Gastrocnemius medialis (tissue), 4 donors: ENCODE measurements at regions not wholly inside any gene's neighbourhood (a gene's known extent, or its start where the extent isn't known, plus 50 kb on each side); places are given as distances from the start of the nearest gene placed in this dataset.

Experiments
- ATAC-seq, 2 donors: fragments of 150-250 bp; one replicate each; pipeline ENCODE4 v1.9.1; 2016
- DNase-seq, 2 donors: peaks; one replicate each; pipeline ENCODE4 v3.0.0-alpha.2; 2019
- H3K27ac ChIP-seq, 4 donors: fragments of 200-600 bp; sonication (generic); 1 replicate in 1 of 4; 2 replicates in 3 of 4; pipeline ENCODE4 v1.5.1; 2016 to 2018; ENCODE audit warnings: mild to moderate bottlenecking in 2 of 4, moderate library complexity in 1 of 4
- H3K27me3 ChIP-seq, 3 donors: fragments of 200-600 bp; sonication (generic) in 2 of 3; 1 replicate in 1 of 3; 2 replicates in 2 of 3; pipeline versions ENCODE4 v1.5.1 to v1.6.0; 2016 to 2019; ENCODE audit warnings: mild to moderate bottlenecking in 1 of 3, moderate library complexity in 1 of 3
- H3K36me3 ChIP-seq, 2 donors: fragments of 200-600 bp; sonication (generic) in 1 of 2; one replicate each; pipeline ENCODE4 v1.5.1; 2017 to 2018
- H3K4me1 ChIP-seq, 2 donors: fragments of 200-600 bp; sonication (generic) in 1 of 2; one replicate each; pipeline ENCODE4 v1.5.1; 2016 to 2017; ENCODE audit warnings: mild to moderate bottlenecking in 2 of 2
- H3K4me3 ChIP-seq, 4 donors: fragments of 200-600 bp; sonication (generic) in 3 of 4; 1 replicate in 1 of 4; 2 replicates in 3 of 4; pipeline ENCODE4 v1.5.1; 2016 to 2019; ENCODE audit warnings: mild to moderate bottlenecking in 2 of 4
- H3K9me3 ChIP-seq, 3 donors: fragments of 200-600 bp; sonication (generic) in 2 of 3; 1 replicate in 1 of 3; 2 replicates in 2 of 3; pipeline ENCODE4 v1.5.1; 2016 to 2019
- POLR2A ChIP-seq, 2 donors: fragments of 450-650 bp; IDR thresholded peaks; one replicate each; pipeline ENCODE4 v1.6.1; 2017; ENCODE audit warnings: antibody characterized with exemption in 2 of 2, mild to moderate bottlenecking in 2 of 2, moderate library complexity in 2 of 2
- in situ Hi-C, 4 donors: fragments of 200-750 bp; cut with MboI; loops; one replicate each; pipeline versions ENCODE4 v1.15.0 to v1.8.0; 2017; ENCODE audit warnings: low sequenced_read_pairs in 4 of 4
- intact Hi-C: fragments of 100-400 bp; cut with DNase I; formaldehyde crosslinking; loops from one replicate; pipeline ENCODE4 v1.15.1; 2023; ENCODE audit warnings: low total_unique reads
- TF ChIP-seq, protein P1 (sequence below), 5 experiments: fragments of 450-650 bp in 3 of 5; fragments of 200-600 bp in 2 of 5; sonication (generic) in 2 of 5; IDR thresholded peaks in 4 of 5; conservative IDR thresholded peaks in 1 of 5; 1 replicate in 4 of 5; 2 replicates in 1 of 5; pipeline ENCODE4 v1.5.1; 2016 to 2019; ENCODE audit warnings: antibody characterized with exemption in 5 of 5, mild to moderate bottlenecking in 3 of 5, moderate library complexity in 3 of 5

DNA sequence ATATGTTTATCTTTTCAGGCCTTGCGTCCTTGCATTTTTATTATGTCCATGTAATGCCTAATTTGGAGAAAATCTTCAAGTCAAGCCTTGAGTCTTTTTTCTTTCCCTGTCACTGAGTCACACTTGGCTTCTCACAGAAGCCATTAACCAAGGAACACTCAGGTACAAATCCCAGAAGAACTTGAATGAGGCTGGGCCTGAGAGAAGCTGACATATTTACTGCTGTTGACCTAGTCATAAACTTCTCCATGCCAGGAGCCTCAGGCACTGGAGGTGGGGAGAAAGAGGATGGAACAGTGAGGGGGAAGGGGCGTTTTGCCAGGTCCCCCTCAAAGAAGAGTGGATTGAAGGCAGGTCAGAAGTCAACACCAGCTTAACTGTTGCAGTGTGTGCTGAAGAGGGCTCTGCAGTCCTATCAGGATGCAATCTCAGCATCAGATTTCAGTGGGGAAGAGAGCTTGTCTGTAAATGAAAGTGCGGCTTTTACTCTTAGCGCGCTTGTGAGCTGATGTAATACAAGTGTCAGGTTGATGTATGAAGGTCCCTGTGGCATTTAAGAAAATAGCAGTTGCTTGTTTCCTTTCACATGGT lies 526.0 kb downstream of the ETS1 start:
- Histone ChIP-seq H3K27ac (no peak overlapping the region), H3K9me3 (peaks cover 0 to 7% (median 0%) of the 10 kb centered on the region in 3 donors), H3K36me3 (no peaks in the 10 kb centered on the region), H3K27me3 (no peaks in the 10 kb centered on the region), H3K4me3 (no peak overlapping the region), H3K4me1 (no peaks in the 10 kb centered on the region)
- DNase-seq, result no peak
- in situ Hi-C loops, result no loop called here
- intact Hi-C loops, result no loop called here
- ATAC-seq, result no peak
- TF ChIP-seq, protein P1, sequence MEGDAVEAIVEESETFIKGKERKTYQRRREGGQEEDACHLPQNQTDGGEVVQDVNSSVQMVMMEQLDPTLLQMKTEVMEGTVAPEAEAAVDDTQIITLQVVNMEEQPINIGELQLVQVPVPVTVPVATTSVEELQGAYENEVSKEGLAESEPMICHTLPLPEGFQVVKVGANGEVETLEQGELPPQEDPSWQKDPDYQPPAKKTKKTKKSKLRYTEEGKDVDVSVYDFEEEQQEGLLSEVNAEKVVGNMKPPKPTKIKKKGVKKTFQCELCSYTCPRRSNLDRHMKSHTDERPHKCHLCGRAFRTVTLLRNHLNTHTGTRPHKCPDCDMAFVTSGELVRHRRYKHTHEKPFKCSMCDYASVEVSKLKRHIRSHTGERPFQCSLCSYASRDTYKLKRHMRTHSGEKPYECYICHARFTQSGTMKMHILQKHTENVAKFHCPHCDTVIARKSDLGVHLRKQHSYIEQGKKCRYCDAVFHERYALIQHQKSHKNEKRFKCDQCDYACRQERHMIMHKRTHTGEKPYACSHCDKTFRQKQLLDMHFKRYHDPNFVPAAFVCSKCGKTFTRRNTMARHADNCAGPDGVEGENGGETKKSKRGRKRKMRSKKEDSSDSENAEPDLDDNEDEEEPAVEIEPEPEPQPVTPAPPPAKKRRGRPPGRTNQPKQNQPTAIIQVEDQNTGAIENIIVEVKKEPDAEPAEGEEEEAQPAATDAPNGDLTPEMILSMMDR (IDR thresholded peaks at IDR 0.05 in 4 of 5, conservative IDR thresholded peaks at IDR 0.05 in 1 of 5), result no peak
- no peak for TF ChIP-seq POLR2A (IDR thresholded peaks at IDR 0.05)

DNA sequence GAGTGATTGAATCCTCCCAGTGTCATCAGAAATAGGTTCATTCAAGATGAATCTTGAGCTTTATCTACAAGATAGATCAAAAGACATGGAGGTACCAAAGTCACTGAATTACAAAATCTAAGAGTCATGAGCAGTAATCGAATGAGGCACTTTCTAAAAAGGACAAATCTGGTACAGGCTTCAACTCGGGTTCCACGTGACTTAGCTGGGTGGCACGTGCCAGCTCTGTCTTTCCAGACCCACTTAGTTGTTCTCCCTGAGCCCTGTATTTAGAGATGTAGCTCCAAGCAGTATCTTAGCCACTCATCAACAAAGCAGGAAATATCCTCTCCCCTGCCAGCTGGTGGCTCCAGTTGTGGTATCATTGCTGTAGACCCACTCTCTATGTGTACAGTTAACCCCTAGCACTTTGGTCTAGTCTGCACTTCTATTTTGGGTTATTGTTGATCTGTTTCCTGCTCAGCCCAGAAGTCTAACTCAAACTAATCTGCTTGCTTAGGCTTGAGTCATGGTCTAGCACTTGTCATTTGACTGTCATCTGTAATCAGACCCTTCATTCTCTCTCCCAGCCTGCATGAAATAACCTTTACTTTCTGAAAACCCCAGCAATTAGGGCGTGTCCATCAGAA lies 528.7 kb downstream of the ETS1 start:
- DNase-seq (no peak), ATAC-seq (no peak)
- Histone ChIP-seq H3K4me1 (no peaks in the 10 kb centered on the region), H3K4me3 (no peak overlapping the region), H3K36me3 (no peaks in the 10 kb centered on the region), H3K27ac (no peak overlapping the region), H3K27me3 (no peaks in the 10 kb centered on the region), H3K9me3 (no peaks in the 10 kb centered on the region)
- no peak for TF ChIP-seq POLR2A (IDR thresholded peaks at IDR 0.05)
- intact Hi-C loops (no loop called here), in situ Hi-C loops (no loop called here)

DNA sequence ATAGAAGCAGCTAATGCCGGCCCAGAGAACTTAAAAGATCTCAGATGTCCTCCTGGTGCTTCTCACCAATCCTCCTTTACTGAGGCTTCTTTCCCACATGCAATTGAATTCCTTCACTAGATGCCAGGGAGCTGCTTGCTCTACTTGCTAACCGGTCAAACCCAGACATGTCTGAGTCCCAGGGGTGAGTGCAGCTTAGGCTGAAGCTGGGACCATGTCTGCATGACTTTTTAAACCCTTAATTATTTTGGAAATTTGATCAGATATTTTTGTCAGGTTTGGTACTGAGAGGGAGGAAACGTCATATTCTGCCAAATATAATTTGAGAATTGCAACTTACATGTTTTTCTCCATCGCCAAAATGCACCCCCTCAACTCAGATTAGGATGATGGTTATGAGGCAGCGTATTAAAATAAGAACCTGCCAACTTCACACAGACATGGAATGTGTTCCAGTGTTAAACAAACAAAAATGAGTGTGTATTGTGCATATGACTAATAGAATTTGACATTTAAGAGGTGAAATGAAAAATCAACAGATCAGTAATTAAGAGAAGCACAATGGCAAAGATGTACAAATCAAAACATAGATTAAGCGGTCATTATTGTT lies 529.5 kb downstream of the ETS1 start:
- Histone ChIP-seq H3K4me3 (no peak overlapping the region), H3K4me1 (no peaks in the 10 kb centered on the region), H3K9me3 (no peaks in the 10 kb centered on the region), H3K36me3 (no peaks in the 10 kb centered on the region), H3K27me3 (no peaks in the 10 kb centered on the region), H3K27ac (no peak overlapping the region)
- in situ Hi-C loops, result no loop called here
- intact Hi-C loops, result no loop called here
- ATAC-seq, result no peak
- DNase-seq, result no peak
- no peak for TF ChIP-seq POLR2A (IDR thresholded peaks at IDR 0.05)
- TF ChIP-seq, protein P1 (IDR thresholded peaks at IDR 0.05 in 4 of 5, conservative IDR thresholded peaks at IDR 0.05 in 1 of 5), result no peak

DNA sequence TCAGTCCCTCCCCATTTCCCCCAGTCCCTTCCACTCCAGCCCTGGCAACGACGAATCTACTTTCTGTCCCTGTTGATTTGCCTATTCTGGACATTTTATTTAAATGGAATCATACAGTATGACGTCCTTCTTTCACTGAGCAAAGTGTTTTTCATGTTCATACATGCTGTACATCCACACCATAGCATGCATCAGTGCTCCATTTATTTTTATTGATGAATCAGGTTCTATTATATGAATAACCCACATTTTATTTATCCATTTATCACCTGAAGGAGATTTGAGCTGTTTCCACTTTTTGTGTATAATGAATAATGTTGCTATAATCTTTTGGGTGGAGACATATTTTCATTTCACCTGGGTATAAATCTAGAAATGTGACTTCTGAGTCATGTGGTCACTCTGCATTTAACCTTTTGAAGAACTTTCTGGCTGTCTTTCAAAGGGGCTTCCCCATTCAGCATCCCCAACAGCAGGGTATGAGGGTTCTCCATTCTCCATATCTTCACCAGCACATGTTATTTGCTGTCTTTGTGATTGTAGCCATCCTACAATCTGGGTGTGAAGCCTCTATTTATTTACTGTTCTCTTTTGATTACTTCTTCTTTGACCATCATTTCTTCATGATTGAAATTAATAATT lies 531.7 kb downstream of the ETS1 start:
- no peak overlapping the region for H3K4me3 ChIP-seq
- TF ChIP-seq, protein P1 (IDR thresholded peaks at IDR 0.05 in 4 of 5, conservative IDR thresholded peaks at IDR 0.05 in 1 of 5), result no peak
- no peak for TF ChIP-seq POLR2A (IDR thresholded peaks at IDR 0.05)
- no peaks in the 10 kb centered on the region for H3K27me3 ChIP-seq
- H3K27ac ChIP-seq, result no peak overlapping the region
- intact Hi-C loops (no loop called here), in situ Hi-C loops (no loop called here)
- H3K36me3 ChIP-seq, result no peaks in the 10 kb centered on the region
- H3K4me1 ChIP-seq, result no peaks in the 10 kb centered on the region
- no peaks in the 10 kb centered on the region for H3K9me3 ChIP-seq
- no peak for ATAC-seq
- no peak for DNase-seq
